ENCODE measurements at regions not wholly inside any gene's neighbourhood (a gene's known extent, or its start where the extent isn't known, plus 50 kb on each side); places are given as distances from the start of the nearest gene placed in this dataset.
"Not testable (repeated sequence)": the region's sequence is repeated elsewhere in the genome, so short reads cannot be mapped to it uniquely, and the experiment has no call there.

- H3K36me3 Mint-ChIP-seq, result no peaks in the 10 kb centered on the region
- H3K9me3 Mint-ChIP-seq, result peaks cover 0 to 2% (median 2%) of the 10 kb centered on the region in 5 donors
- H3K27ac Mint-ChIP-seq, result no peak overlapping the region
Observed at GRCh38 chr1:96210054-96210453, 511.5 kb upstream of the PTBP2 start.

GRCh38 chr1:96211202-96211601 is 510.4 kb upstream of the PTBP2 start:
- ChIA-PET POLR2A (no interaction called here), CTCF (no interaction called here)
- H3K36me3 Mint-ChIP-seq, result no peaks in the 10 kb centered on the region
- no peaks in the 10 kb centered on the region for H3K4me1 ChIP-seq (ENCODE audit: insufficient read depth, low read length)
- no peaks in the 10 kb centered on the region for H3K36me3 ChIP-seq (ENCODE audit: insufficient read depth, low read length)
- H3K27me3 ChIP-seq (ENCODE audit: insufficient read depth, low read length, poor library complexity, severe bottlenecking), result no peaks in the 10 kb centered on the region
- H3K27ac ChIP-seq (ENCODE audit: low read depth, low read length), result no peak overlapping the region
- DNase-seq, result no peak
- no peak overlapping the region for H3K4me3 ChIP-seq (ENCODE audit: low read length)
- no peaks in the 10 kb centered on the region for H3K27me3 Mint-ChIP-seq
- H3K9me3 ChIP-seq (ENCODE audit: low read length), result no peaks in the 10 kb centered on the region
- H3K4me3 Mint-ChIP-seq, result no peak overlapping the region
- no peak overlapping the region for H3K27ac Mint-ChIP-seq
- H3K9me3 Mint-ChIP-seq, result peaks cover 0 to 5% (median 2%) of the 10 kb centered on the region in 5 donors
- H3K4me1 Mint-ChIP-seq, result no peaks in the 10 kb centered on the region

More at GRCh38 chr1:96210054-96210453, 511.5 kb upstream of the PTBP2 start:
- Histone ChIP-seq H3K27ac (ENCODE audit: low read depth, low read length) (no peak overlapping the region), H3K4me1 (ENCODE audit: insufficient read depth, low read length) (no peaks in the 10 kb centered on the region), H3K27me3 (ENCODE audit: insufficient read depth, low read length, poor library complexity, severe bottlenecking) (no peaks in the 10 kb centered on the region), H3K9me3 (ENCODE audit: low read length) (no peaks in the 10 kb centered on the region), H3K4me3 (ENCODE audit: low read length) (no peak overlapping the region), H3K36me3 (ENCODE audit: insufficient read depth, low read length) (no peaks in the 10 kb centered on the region)
- CTCF ChIA-PET, result no interaction called here
- POLR2A ChIA-PET, result no interaction called here
- DNase-seq, result no peak
- no peaks in the 10 kb centered on the region for H3K4me1 Mint-ChIP-seq
- H3K4me3 Mint-ChIP-seq, result no peak overlapping the region
- H3K27me3 Mint-ChIP-seq, result no peaks in the 10 kb centered on the region

- ChIA-PET POLR2A (no interaction called here), CTCF (no interaction called here)
- Histone ChIP-seq H3K4me1 (ENCODE audit: insufficient read depth, low read length) (no peaks in the 10 kb centered on the region), H3K36me3 (ENCODE audit: insufficient read depth, low read length) (no peaks in the 10 kb centered on the region), H3K9me3 (ENCODE audit: low read length) (no peaks in the 10 kb centered on the region), H3K27ac (ENCODE audit: low read depth, low read length) (no peak overlapping the region), H3K4me3 (ENCODE audit: low read length) (no peak overlapping the region), H3K27me3 (ENCODE audit: insufficient read depth, low read length, poor library complexity, severe bottlenecking) (no peaks in the 10 kb centered on the region)
- Mint-ChIP-seq H3K9me3 (peaks cover 0 to 10% (median 2%) of the 10 kb centered on the region in 5 donors), H3K4me1 (no peaks in the 10 kb centered on the region), H3K27ac (no peak overlapping the region), H3K4me3 (no peak overlapping the region), H3K36me3 (no peaks in the 10 kb centered on the region), H3K27me3 (no peaks in the 10 kb centered on the region)
- DNase-seq, result no peak
Observed at GRCh38 chr1:96214982-96215381, 506.6 kb upstream of the PTBP2 start.

- no peaks in the 10 kb centered on the region for H3K4me1 Mint-ChIP-seq
- no peaks in the 10 kb centered on the region for H3K27me3 ChIP-seq (ENCODE audit: insufficient read depth, low read length, poor library complexity, severe bottlenecking)
- ChIA-PET CTCF (no interaction called here), POLR2A (no interaction called here)
- no peak overlapping the region for H3K4me3 Mint-ChIP-seq
- no peak overlapping the region for H3K27ac Mint-ChIP-seq
- H3K36me3 ChIP-seq (ENCODE audit: insufficient read depth, low read length), result no peaks in the 10 kb centered on the region
- no peaks in the 10 kb centered on the region for H3K36me3 Mint-ChIP-seq
- no peaks in the 10 kb centered on the region for H3K9me3 ChIP-seq (ENCODE audit: low read length)
- DNase-seq, result no peak
- H3K4me1 ChIP-seq (ENCODE audit: insufficient read depth, low read length), result no peaks in the 10 kb centered on the region
- H3K9me3 Mint-ChIP-seq, result peaks cover 0 to 6% (median 1%) of the 10 kb centered on the region in 5 donors
- H3K4me3 ChIP-seq (ENCODE audit: low read length), result no peak overlapping the region
- H3K27me3 Mint-ChIP-seq, result no peaks in the 10 kb centered on the region
- H3K27ac ChIP-seq (ENCODE audit: low read depth, low read length), result no peak overlapping the region
Observed at GRCh38 chr1:96220651-96221050, 500.9 kb upstream of the PTBP2 start.

GRCh38 chr1:96222701-96223100 is 498.9 kb upstream of the PTBP2 start:
- peaks cover 0 to 6% (median 1%) of the 10 kb centered on the region in 5 donors for H3K9me3 Mint-ChIP-seq
- ChIA-PET CTCF (no interaction called here), POLR2A (no interaction called here)
- no peaks in the 10 kb centered on the region for H3K9me3 ChIP-seq (ENCODE audit: low read length)
- H3K27ac Mint-ChIP-seq, result no peak overlapping the region
- no peaks in the 10 kb centered on the region for H3K4me1 Mint-ChIP-seq
- H3K27ac ChIP-seq (ENCODE audit: low read depth, low read length), result no peak overlapping the region
- no peak overlapping the region for H3K4me3 ChIP-seq (ENCODE audit: low read length)
- no peaks in the 10 kb centered on the region for H3K4me1 ChIP-seq (ENCODE audit: insufficient read depth, low read length)
- H3K36me3 Mint-ChIP-seq, result no peaks in the 10 kb centered on the region
- no peaks in the 10 kb centered on the region for H3K27me3 ChIP-seq (ENCODE audit: insufficient read depth, low read length, poor library complexity, severe bottlenecking)
- no peaks in the 10 kb centered on the region for H3K27me3 Mint-ChIP-seq
- no peak overlapping the region for H3K4me3 Mint-ChIP-seq
- H3K36me3 ChIP-seq (ENCODE audit: insufficient read depth, low read length), result no peaks in the 10 kb centered on the region
- DNase-seq, result no peak

- CTCF ChIA-PET; H3K27me3 ChIP-seq (ENCODE audit: insufficient read depth, low read length, poor library complexity, severe bottlenecking); H3K4me1 ChIP-seq (ENCODE audit: insufficient read depth, low read length): not testable (repeated sequence)
Observed at GRCh38 chr1:96224229-96224628, 497.4 kb upstream of the PTBP2 start.

GRCh38 chr1:96233422-96233821 is 488.2 kb upstream of the PTBP2 start:
- Histone ChIP-seq H3K4me1 (ENCODE audit: insufficient read depth, low read length) (no peaks in the 10 kb centered on the region), H3K4me3 (ENCODE audit: low read length) (no peak overlapping the region), H3K9me3 (ENCODE audit: low read length) (no peaks in the 10 kb centered on the region), H3K27ac (ENCODE audit: low read depth, low read length) (no peak overlapping the region), H3K27me3 (ENCODE audit: insufficient read depth, low read length, poor library complexity, severe bottlenecking) (no peaks in the 10 kb centered on the region), H3K36me3 (ENCODE audit: insufficient read depth, low read length) (no peaks in the 10 kb centered on the region)
- Mint-ChIP-seq H3K27ac (no peak overlapping the region), H3K4me1 (no peaks in the 10 kb centered on the region), H3K9me3 (peaks cover 0 to 3% (median 0%) of the 10 kb centered on the region in 5 donors), H3K4me3 (no peak overlapping the region), H3K36me3 (no peaks in the 10 kb centered on the region), H3K27me3 (no peaks in the 10 kb centered on the region)
- ChIA-PET POLR2A (no interaction called here), CTCF (no interaction called here)
- DNase-seq, result no peak

More at GRCh38 chr1:96224229-96224628, 497.4 kb upstream of the PTBP2 start:
- H3K27ac ChIP-seq (ENCODE audit: low read depth, low read length); DNase-seq; H3K4me3 Mint-ChIP-seq; H3K9me3 ChIP-seq (ENCODE audit: low read length); H3K36me3 Mint-ChIP-seq; H3K9me3 Mint-ChIP-seq; H3K4me1 Mint-ChIP-seq; H3K36me3 ChIP-seq (ENCODE audit: insufficient read depth, low read length); POLR2A ChIA-PET; H3K27ac Mint-ChIP-seq; H3K4me3 ChIP-seq (ENCODE audit: low read length); H3K27me3 Mint-ChIP-seq: not testable (repeated sequence)

GRCh38 chr1:96234299-96234698 is 487.3 kb upstream of the PTBP2 start:
- H3K4me1 ChIP-seq (ENCODE audit: insufficient read depth, low read length), result no peaks in the 10 kb centered on the region

GRCh38 chr1:96236156-96236739 is 485.3 kb upstream of the PTBP2 start:
- no peak overlapping the region for H3K4me3 Mint-ChIP-seq
- POLR2A ChIA-PET, result no interaction called here
- H3K27ac ChIP-seq (ENCODE audit: low read depth, low read length), result no peak overlapping the region
- CTCF ChIA-PET, result no interaction called here
- H3K36me3 ChIP-seq (ENCODE audit: insufficient read depth, low read length), result no peaks in the 10 kb centered on the region
- no peak overlapping the region for H3K27ac Mint-ChIP-seq
- H3K4me1 Mint-ChIP-seq, result no peaks in the 10 kb centered on the region
- no peaks in the 10 kb centered on the region for H3K27me3 Mint-ChIP-seq
- H3K9me3 ChIP-seq (ENCODE audit: low read length), result no peaks in the 10 kb centered on the region
- H3K4me1 ChIP-seq (ENCODE audit: insufficient read depth, low read length), result no peaks in the 10 kb centered on the region
- H3K9me3 Mint-ChIP-seq, result peaks cover 0 to 3% (median 0%) of the 10 kb centered on the region in 5 donors
- no peaks in the 10 kb centered on the region for H3K36me3 Mint-ChIP-seq
- H3K27me3 ChIP-seq (ENCODE audit: insufficient read depth, low read length, poor library complexity, severe bottlenecking), result no peaks in the 10 kb centered on the region
- no peak for DNase-seq
- H3K4me3 ChIP-seq (ENCODE audit: low read length), result no peak overlapping the region

More at GRCh38 chr1:96234299-96234698, 487.3 kb upstream of the PTBP2 start:
- Histone ChIP-seq H3K4me3 (ENCODE audit: low read length) (no peak overlapping the region), H3K36me3 (ENCODE audit: insufficient read depth, low read length) (no peaks in the 10 kb centered on the region), H3K27me3 (ENCODE audit: insufficient read depth, low read length, poor library complexity, severe bottlenecking) (no peaks in the 10 kb centered on the region), H3K27ac (ENCODE audit: low read depth, low read length) (no peak overlapping the region), H3K9me3 (ENCODE audit: low read length) (no peaks in the 10 kb centered on the region)
- Mint-ChIP-seq H3K27ac (no peak overlapping the region), H3K4me3 (no peak overlapping the region), H3K9me3 (peaks cover 0 to 3% (median 0%) of the 10 kb centered on the region in 5 donors), H3K27me3 (no peaks in the 10 kb centered on the region), H3K36me3 (no peaks in the 10 kb centered on the region), H3K4me1 (no peaks in the 10 kb centered on the region)
- no peak for DNase-seq
- CTCF ChIA-PET, result no interaction called here
- POLR2A ChIA-PET, result no interaction called here

Data from CD8-positive, alpha-beta memory T cell (primary cell).